GM04503 (cell line): ENCODE measurements at regions not wholly inside any gene's neighbourhood (a gene's known extent, or its start where the extent isn't known, plus 50 kb on each side); places are given as distances from the start of the nearest gene placed in this dataset.
A peak's percentile ranks its signal among the peaks of the same experiment; 100 is the strongest.
"Not testable (repeated sequence)": the region's sequence is repeated elsewhere in the genome, so short reads cannot be mapped to it uniquely, and the experiment has no call there.

Experiments
- DNase-seq: peaks from one replicate; pipeline ENCODE4 v3.0.0-alpha.2; 2012; ENCODE audit warnings: low read depth

DNA sequence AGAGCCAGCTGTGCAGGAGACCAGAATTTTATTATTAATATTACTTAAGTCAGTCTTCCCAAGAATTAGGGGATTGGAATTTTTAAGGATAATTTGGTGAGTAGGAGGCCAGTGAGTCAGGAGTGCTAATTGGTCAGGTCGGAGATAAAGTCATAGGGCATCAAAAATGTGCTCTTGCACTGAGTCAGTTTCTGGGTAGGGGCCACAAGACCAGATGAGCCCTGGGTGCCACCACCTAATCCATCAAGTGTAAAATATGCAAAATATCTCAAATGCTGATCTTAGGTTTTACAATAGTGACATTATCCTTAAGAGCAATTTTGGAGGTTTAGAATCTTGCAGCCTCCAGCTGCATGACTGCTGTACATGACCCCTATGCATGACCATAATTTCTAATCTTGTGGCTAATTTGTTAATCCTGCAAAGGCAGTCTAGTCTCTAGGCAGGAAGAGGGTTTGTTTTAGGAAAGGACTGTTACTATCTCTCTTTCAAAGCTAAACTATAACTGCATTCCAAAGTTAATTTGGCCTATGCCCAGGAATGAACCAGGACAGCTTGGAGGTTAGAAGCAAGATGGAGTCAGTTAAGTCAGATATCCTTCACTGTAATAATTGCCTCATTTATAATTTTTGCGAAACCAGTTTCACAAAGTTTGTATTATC is 215.9 kb downstream of the RNF152 start:
- DNase-seq: no peak

DNA sequence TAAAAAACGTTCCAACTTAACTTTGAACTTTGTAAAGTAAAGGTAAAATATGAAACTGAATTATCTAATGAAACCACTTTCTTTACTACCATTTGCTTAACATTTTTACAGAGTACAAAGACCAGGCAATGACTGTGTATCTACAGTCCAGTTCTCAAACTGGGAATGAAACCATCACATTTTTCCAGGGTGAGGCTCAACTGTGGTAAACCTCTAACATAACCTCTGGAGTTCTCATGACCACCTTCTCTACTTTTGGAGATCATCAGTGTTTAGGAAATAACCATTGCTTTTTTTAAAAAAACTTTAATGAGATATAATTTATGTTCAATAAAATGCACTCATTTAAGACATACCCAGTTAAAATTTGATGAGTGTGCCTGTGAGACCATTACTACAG is 223.5 kb downstream of the RNF152 start:
- peak; percentile 57 for DNase-seq

DNA sequence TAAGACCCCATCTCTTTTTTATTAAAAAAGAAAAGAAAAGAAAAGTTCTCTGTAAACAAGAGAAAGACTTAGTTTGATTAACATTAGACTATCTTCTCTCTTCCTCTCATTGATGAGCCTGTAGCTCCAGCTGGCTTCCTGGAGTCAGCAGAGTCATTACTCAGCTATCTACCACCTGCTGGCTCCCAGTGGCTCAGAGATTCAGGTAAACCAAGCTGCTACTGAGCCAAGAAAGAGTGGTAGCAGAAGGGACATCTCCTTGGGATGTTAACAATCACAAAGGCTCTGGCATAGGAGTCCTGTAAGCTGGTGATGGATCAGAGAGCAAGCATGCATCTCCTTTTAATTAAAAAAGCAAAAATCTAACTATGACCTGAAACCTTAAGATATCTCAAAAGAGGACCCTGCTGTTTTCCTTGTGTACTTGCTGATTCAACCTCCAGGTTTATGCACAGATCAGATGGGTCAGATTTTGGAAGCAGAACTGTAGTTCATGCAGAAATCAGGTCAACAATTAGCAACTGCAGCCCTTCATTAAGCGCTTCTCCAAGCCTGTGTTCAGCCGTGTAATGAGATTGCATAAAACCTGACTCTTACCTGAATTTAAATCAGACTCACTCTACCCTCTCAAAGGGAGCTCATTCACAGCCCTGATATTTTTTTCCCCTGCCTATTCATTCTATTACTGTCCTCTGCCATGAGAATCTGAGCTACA is 225.8 kb downstream of the RNF152 start:
- no peak for DNase-seq

DNA sequence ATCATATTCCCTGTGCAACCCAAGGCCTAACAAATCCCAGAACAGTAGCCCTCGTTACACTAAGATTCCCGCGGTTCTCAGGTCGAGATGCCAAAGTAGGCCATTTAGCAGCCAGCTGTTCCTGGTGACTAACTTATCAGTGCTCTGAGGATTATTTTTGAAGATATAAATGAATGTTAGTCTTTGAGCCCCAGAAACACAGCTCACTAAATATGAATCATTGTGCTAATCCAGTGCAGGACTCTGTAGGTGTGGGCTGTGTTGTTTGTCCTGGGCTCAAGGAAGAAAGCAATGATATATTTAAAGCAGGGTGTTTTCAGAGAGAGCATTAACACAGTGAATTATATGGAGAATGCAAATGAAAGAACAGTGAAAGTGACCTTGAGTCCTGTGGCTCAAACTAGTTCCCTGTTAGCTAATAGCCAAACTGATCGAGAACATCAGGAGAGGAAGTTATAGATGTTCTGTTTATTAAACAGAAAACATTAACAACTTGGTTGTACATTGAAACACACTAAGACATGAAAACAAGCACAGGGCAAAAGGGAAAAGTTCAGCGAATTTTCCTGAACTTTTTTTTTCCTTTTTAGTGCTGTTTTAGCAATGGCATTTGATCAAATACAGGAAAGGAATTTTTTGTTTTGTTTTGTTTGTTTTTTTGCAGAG is 228.3 kb downstream of the RNF152 start:
- DNase-seq: no peak

DNA sequence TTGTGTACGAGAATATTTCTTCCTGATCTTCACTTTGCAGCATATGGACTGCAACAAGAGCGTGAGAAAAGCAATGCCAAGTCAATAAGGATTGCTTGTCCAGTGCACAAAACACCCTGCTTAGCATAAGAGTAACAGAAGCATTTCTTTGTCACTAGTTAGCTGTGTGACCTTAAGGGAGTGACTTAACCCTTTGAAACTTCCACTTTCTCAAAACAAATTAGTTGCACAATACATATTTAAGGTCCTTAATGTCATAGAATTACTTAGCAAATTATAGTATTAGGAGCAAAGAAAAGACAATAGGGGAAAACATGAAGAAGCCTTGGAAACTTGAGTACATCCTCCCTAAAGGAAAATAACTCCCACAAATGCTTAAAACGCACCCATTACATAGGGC is 230.1 kb downstream of the RNF152 start:
- DNase-seq: no peak

DNA sequence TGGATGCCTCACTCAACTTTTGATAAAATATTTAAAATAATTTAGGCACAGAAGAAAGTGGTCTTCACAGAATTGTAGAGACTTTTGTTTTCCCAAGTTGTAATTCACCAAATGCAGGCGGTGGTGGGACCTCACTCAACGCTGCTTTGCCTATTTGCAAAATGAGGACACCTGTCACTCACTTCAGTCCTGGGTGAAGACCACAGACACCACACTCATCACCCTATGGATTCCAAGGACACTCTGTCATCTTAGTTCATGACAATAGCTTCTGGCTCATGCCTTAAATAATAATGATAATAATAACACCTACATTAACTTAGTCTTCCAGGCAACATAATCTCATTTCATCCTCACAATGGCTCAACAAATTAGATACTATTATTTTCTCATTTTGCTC is 234.4 kb downstream of the RNF152 start:
- DNase-seq: no peak

DNA sequence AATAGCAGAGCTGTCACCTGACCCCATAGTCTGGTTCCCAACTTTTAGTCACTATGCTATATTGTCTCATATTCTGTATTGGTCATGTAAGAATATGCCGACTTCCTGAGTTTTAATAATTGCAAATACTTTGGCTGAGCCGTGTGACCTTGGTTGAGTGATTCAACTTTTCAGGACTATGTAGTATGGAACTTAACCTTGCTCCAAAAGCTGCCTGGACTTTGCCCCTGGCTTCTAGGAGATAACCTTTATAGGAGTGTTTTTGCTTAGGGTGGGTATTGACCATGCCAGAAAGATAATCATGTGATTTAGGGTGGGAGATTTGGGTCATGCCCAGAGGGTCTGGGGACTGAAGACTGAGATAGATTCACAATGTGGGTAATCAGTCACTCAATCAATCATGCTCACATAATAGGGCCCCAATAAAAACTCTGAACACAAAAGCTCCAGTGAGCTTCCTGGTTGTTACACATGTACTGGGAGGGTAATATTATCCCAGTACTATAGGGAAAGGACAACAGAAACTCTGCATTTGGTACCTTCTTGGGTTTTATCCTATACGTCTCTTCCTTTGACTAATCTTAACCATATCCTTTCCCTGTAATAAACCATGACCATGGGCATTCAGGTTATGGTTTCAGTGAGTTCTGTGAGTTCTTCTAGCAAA is 235.6 kb downstream of the RNF152 start:
- no peak for DNase-seq

DNA sequence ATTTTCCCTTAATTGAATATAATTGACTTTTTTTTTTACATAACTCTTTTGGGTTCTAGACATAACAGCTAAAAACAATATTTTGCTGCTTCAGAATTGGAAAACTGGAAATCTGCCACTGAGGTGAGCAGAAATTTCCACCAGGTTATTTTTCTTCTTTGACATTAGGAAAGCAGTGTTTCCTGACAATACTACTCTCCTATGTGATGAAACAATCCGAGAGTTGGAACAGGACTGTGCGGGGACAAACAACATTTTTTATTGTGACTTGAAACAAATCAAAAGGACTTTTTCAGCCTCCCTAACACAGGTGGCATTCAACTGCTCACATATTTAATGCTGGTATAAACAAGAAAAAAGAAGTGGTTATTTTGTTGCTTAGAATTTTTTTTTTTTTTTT is 237.2 kb downstream of the RNF152 start:
- no peak for DNase-seq

DNA sequence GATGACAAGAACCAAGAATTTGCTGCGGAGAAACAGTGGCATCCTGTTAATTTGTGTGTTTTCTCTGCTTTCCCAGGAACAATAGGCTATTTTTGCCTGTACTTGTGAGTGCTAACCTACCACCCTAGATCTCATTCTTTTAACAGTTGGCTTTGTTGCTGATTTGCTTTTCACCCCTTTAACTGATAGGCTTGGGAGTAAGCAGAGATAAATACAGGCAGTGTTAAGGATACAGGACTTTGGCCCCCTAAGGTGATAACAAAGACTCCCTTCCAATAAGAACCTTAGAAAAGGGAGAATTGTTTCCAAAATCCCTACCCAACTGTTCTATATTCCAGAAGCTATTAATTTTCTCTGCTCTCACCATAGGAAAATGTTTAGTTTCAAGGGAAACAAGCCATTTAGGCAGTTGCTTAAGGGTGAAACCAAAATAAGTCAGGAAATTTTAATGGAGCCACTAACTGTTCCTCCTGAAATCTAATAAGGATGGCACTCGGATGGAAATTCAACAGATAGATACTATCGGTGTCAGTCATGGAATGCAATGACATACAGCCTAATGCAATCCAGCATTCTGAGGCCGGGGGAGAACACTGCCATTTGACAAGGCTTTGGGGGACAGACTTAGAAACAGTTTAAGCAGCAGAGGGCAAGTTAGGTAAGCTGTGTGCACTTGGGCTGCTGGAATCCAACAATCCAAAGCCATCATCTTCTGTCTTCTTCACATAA is 238.8 kb downstream of the RNF152 start:
- DNase-seq: no peak

DNA sequence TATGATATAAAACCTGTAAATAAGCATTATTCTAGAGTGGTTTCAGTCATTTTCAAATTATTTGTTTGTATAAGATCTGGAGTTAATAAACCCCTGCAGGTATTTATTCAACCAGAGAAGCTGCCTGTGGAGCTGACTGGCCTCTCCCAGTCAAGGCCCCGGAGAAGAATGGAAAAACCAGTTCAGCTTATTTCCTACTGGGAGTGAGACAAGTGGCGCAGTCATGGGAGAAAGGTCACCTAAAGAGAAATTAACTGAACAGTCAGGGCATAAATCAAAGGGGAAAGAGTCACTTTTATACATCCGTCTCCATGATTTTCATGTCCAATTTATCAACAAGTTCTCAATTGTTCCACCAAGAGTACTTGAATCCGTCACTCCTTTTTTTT is 240.9 kb downstream of the RNF152 start:
- DNase-seq: no peak

DNA sequence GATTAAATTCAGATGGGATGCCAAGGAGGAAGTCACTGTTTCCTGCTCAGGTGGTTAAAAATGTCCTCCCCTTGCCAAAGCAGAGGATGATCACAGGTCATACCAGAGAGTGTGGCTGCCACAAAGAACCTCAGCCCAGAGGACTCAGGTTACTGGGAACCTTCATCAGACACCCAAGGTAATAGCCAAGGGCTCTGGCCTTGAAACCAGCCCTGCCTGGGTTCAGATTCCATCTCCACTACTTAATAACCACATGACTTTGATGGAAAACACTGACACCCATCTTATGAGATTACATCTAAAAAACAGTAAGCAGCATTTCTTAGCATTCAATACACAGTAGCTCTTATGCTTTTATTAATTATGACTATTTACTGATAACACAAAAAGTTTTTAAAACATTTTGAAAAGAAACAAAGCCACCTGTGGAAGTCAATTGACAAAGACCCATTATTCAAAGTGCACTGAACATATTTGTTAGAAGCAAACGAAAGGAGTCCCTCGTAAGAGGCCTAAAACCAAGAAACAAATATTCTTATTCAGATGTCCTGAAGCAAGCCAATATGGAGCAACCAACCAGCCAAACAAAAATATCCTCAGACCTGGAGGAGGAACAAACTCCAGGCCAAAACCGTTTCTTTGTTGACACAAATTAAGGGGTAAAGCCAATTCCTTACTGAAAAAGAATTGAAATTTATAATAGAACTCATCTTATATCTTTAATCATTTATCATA is 241.5 kb downstream of the RNF152 start:
- no peak for DNase-seq

DNA sequence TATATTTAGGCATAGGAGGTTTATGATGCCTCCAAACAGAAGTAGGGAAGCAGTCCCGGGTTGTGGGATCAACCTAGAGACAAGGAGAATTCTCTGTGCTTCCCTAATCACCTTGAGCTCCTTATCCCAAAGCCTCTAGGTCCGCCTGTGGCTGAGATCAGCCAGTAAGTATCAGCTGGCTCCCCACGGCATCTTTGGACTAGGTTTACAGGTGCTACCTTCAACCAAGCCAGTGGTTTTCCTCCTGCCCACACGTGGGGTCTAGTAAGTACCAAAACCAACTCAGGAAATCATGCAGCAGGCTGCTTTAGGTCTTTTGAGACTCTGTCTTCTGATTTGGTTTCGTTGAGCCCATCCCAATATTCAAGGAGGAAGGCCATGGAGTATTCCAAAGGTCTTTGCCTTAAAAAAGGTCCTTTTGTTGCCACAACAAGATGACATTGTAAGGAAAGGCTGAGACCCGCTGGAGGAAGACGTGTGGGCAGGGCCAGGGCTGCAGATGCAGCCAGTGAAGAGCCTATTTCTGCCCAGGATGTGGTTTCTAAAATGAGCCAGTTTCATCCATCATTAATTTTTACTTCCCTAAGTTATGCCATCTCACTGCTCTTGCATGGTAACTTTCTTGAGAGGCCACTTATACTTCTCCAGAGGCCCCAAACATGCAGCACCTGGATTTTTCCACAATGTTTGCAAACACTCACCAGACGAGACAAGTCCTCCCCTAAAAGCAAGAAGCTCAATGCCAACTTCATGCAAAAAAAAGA is 248.7 kb downstream of the RNF152 start:
- DNase-seq: no peak

DNA sequence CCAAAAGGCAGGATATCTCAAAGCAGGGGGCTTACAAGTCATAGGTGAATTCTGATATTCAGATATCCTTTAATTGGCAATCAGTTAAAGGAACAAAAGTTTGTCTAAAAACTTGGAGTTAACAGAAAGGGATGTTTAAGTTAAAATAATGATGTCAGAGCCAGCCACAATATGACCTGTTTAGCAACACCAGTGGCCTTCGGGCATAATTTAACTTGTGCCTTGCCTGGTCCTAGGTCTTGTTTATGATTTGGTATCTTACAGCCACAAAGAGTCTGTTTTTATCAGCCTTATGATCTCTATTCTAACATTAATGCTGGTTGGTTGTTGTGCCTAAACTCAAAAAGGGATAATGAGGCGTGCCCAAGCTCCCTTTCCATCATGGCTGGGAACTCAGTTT is 252.9 kb downstream of the RNF152 start:
- DNase-seq: no peak

DNA sequence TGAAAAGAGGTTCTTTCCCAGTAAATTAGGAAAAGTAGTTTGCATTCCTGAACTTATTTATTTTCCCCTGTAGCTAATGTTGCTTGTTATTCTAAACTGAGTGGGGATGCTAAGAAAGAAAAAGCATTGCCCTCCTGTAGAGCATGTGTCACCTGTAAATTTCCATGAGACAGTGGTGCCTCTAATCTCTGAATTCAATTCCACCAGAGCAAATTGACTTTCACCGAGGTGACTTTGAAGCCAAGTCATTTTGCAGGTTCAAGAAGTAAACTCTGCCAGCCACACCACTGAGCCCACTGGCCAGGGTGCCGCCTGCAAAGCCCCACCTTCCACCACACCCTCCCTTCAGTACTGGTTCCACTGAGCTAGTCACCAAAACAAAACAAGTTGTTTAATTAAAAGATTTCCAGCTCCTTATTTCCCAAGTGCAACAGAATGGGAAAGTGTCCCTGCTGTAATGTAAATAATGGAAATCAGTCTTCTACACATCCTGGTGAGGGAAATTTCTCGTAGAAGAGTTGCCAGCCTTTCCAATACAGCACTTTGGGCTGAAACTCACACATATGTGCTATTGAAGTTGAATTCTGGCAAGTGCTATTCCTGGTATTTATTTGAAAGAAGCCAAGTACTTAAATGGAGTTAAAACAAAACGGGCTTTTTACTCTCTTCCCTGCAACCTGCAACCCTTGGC is 254.8 kb downstream of the RNF152 start:
- DNase-seq: no peak

DNA sequence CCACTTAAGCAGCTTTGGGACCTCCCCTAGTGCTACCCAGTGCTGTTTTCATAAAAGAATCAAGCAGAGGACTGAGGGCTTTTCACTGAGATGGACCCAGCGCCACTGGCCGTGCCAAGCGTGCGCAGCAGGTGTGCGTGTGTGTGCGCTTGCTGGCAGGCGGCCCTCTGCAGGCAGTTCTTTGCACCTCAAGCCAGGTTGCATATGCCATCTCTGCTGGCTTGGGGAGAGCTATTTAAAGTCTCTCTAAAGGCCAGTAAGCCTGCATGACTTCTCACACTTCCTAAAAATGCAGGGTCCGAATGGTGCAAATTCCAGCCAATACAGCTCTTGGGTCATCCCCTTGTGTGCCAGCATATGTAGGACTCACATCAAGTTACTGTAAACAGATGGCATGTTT is 255.5 kb downstream of the RNF152 start:
- no peak for DNase-seq

DNA sequence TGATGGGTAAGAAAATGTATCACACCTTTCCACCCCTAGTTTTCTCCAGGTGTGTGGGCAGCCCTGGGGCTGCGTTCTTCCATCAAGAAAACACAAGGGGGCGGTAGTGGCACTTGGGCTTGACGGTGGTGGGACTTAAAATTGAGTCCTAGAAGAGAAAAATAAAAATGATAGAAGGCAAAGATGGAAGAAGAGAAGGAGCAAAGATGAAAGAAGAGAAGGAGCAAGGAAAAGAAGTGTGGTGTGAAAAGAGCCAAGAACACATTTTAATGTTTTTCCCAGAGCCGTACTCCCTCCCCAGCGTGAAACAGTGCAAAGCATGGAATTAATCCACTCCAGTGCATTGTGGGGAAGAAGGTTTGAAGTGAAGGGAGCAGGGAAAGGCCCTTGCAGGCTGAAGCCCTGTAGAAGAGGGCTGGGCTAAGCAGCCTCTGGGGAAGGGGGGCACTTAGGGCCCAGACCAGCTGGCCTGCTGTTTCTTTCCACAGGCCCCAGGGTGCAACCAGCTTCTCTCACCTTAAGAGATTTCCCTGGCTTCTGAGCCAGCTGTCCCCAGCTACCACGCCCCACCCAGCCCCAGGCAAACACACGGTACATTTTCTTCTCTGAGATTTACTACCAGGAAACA is 256.8 kb downstream of the RNF152 start:
- DNase-seq: no peak

DNA sequence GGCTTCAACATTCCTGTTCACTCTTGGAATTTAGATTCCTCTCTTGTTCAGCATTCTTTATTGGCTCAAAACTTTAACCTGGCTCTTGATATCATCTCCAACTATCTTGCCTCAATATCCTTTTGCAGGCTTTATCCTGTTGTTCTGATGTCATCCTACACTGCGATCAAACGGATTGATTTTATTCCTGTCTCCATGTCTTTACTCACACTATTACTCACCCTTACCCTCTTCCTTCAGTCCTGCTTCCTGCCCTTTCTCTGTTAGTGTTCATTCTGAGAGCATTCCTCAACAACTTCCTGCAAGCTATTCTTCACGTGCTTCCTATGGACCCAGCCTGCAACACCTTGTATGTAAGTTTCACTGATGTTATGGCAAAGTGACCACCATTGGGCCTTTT is 264.7 kb downstream of the RNF152 start:
- no peak for DNase-seq

DNA sequence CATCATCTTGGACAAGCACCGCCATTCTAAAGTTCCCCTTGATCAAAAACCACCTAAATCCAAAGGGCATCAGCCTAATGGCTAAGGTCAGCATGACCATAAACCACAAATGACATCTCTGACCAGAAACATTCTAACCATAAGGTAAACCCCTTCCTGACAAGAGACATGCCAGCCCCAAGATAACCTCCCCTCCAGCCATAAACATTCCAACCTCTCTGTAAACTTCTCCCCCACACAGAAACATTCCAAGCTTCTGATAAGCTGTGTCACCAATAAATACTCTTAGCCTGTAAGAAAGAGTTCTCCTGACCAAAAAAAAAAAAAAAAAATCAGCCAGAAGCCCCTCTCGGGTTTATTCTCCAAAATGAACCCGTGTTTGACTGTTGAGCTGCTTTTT is 268.2 kb downstream of the RNF152 start:
- DNase-seq: not testable (repeated sequence)

DNA sequence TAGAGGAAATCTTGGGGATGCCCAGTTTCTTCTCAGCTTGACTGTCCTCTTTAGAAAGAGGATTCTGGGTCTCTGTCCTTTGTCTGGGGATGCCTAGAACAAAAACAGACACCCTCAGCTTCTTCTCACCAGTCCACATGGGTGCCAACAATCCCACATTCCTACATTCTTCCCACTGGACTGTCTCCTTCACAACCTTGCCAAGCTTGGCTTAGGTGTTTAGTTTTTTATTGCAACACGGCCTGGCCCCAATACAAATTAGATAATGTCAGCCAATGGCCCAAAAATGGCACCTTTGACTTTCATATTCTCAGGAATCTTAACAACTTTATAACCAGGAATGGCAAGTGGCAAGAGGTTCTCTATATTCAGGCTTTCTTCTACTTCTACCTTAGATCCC is 273.0 kb downstream of the RNF152 start:
- no peak for DNase-seq

DNA sequence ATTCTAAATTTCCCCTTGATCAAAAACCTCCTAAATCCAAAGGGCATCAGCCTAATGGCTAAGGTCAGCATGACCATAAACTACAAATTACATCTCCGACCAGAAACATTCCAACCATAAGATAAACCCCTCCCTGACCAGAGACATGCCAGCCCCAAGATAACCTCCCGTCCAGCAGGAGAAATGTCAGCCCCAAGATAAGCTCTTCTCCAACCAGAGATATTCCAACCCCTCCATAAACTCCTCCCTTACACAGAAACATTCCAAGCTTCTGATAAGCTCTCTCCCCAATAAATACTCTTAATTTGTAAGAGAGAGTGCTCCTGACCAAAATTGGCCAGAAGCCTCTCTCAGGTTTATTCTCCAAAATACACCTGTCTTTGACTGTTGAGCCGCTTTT is 274.0 kb downstream of the RNF152 start:
- DNase-seq: no peak
